ENCODE measurements at regions not wholly inside any gene's neighbourhood (a gene's known extent, or its start where the extent isn't known, plus 50 kb on each side); places are given as distances from the start of the nearest gene placed in this dataset.

GRCh38 chr18:21181766-21182165 is 60.3 kb upstream of the GREB1L start:
- ChIA-PET POLR2A (no interaction called here), CTCF (no interaction called here)
- ATAC-seq (no peak), DNase-seq (ENCODE audit: low read depth, low spot score) (no peak)
- no peaks in the 10 kb centered on the region for H3K27me3 ChIP-seq (ENCODE audit: control insufficient read depth, insufficient read depth, low read length)
- no peaks in the 10 kb centered on the region for H3K9me3 ChIP-seq (ENCODE audit: control insufficient read depth, insufficient read depth, low read depth, low read length)
- no peaks in the 10 kb centered on the region for H3K4me1 ChIP-seq (ENCODE audit: control insufficient read depth, insufficient read depth, low read length)
- no peak overlapping the region for H3K27ac ChIP-seq (ENCODE audit: low read length)
- H3K4me3 ChIP-seq (ENCODE audit: low read depth in 2 of 2, low read length in 2 of 2): no peak overlapping the region
- H3K36me3 ChIP-seq (ENCODE audit: control insufficient read depth, insufficient read depth, low read length): no peaks in the 10 kb centered on the region
- BruUV-seq (replicated peaks): no TSS peak
- no peak for TF ChIP-seq TCF7L2 (IDR thresholded peaks at IDR 0.05; ENCODE audit: low read depth, low read length)
- TF ChIP-seq SIN3A (IDR thresholded peaks at IDR 0.05; ENCODE audit: borderline replicate concordance, insufficient read depth, low read depth, low read length): no peak
- TF ChIP-seq POLR2AphosphoS5 (IDR thresholded peaks at IDR 0.05; ENCODE audit: low read depth, low read length): no peak
- no peak for TF ChIP-seq REST (IDR thresholded peaks at IDR 0.05; ENCODE audit: insufficient read depth in 1 of 2, low read depth in 2 of 2, low read length in 1 of 2)
- no peak for TF ChIP-seq CTCF (IDR thresholded peaks at IDR 0.05)
- in situ Hi-C loops (cut with HindIII; ENCODE audit: low pct_unique_long_range_greater_than_20kb, low sequenced_read_pairs): no loop called here
- intact Hi-C loops (cut with micrococcal nuclease; ENCODE audit: unreplicated experiment): no loop called here

- ATAC-seq (no peak), DNase-seq (ENCODE audit: low read depth, low spot score) (no peak)
Observed at GRCh38 chr18:21183670-21184069, 58.4 kb upstream of the GREB1L start.

More at GRCh38 chr18:21183670-21184069, 58.4 kb upstream of the GREB1L start:
- no TSS peak for BruUV-seq (replicated peaks)
- Histone ChIP-seq H3K27me3 (ENCODE audit: control insufficient read depth, insufficient read depth, low read length) (no peaks in the 10 kb centered on the region), H3K27ac (ENCODE audit: low read length) (no peak overlapping the region), H3K4me1 (ENCODE audit: control insufficient read depth, insufficient read depth, low read length) (no peaks in the 10 kb centered on the region), H3K36me3 (ENCODE audit: control insufficient read depth, insufficient read depth, low read length) (no peaks in the 10 kb centered on the region), H3K9me3 (ENCODE audit: control insufficient read depth, insufficient read depth, low read depth, low read length) (no peaks in the 10 kb centered on the region), H3K4me3 (ENCODE audit: low read depth in 2 of 2, low read length in 2 of 2) (no peak overlapping the region)
- intact Hi-C loops (cut with micrococcal nuclease; ENCODE audit: unreplicated experiment) (no loop called here), in situ Hi-C loops (cut with HindIII; ENCODE audit: low pct_unique_long_range_greater_than_20kb, low sequenced_read_pairs) (no loop called here)
- POLR2A ChIA-PET: no interaction called here
- CTCF ChIA-PET: no interaction called here
- no peak for TF ChIP-seq REST (IDR thresholded peaks at IDR 0.05; ENCODE audit: insufficient read depth in 1 of 2, low read depth in 2 of 2, low read length in 1 of 2)
- no peak for TF ChIP-seq CTCF (IDR thresholded peaks at IDR 0.05)
- no peak for TF ChIP-seq POLR2AphosphoS5 (IDR thresholded peaks at IDR 0.05; ENCODE audit: low read depth, low read length)
- no peak for TF ChIP-seq SIN3A (IDR thresholded peaks at IDR 0.05; ENCODE audit: borderline replicate concordance, insufficient read depth, low read depth, low read length)
- no peak for TF ChIP-seq TCF7L2 (IDR thresholded peaks at IDR 0.05; ENCODE audit: low read depth, low read length)

Data from Panc1 (cell line).